ENCODE measurements at regions not wholly inside any gene's neighbourhood (a gene's known extent, or its start where the extent isn't known, plus 50 kb on each side); places are given as distances from the start of the nearest gene placed in this dataset.
"Not testable (repeated sequence)": the region's sequence is repeated elsewhere in the genome, so short reads cannot be mapped to it uniquely, and the experiment has no call there.

GRCh38 chr1:83219788-83220187 lies 779.1 kb downstream of the TTLL7 start:
- not testable (repeated sequence) for TF ChIP-seq POLR2A, POLR2AphosphoS5 (IDR thresholded peaks at IDR 0.05)

Measured in suprapubic skin (tissue), 4 donors.